Stimulated activated CD4-positive, alpha-beta T cell treated with anti-CD3 and anti-CD28 coated beads, Interleukin-1b, Interleukin-23, amount 100 ng/mL, for 4 hours (primary cell): ENCODE measurements at regions not wholly inside any gene's neighbourhood (a gene's known extent, or its start where the extent isn't known, plus 50 kb on each side); places are given as distances from the start of the nearest gene placed in this dataset.

Experiments used
- DNase-seq, 2 donors: peaks; one replicate each; pipeline ENCODE4 v3.0.0-alpha.2; 2020; ENCODE audit warnings: low read depth in 2 of 2

DNA sequence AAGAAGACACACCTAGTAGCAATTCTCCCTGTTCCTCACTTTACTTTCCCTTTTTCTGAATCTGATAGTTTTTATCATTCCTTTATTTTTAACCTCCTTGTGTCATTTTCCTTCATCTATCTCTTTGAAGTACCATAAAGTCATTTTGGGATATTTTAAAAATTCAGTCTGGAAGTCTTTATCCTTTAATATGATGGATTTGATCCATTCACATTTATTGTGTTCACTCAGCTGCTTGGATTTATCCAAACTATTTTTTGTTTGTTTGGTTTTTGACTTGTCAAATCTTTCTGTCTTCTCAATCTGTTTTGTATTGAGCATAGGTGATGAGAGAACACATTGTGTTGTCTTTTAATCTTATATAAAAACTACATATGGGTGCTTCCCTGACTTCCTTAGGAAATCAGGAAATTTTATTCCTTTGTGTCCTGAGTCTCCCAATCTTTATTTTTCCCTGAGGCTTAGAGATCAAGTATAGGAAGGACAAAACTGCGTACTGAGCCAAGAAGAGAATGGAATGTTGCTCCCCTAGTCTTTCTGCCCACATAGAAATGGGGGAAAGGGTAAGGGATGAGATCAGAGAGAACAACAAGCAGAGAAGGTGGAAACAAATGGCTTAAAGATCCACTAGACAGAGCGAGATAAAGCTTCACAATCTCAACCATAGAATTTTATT lies 132.7 kb upstream of the HABP2 start:
- no peak for DNase-seq

- DNase-seq: no peak
These were observed 131.8 kb upstream of the HABP2 start for GRCh38 chr10:113420733-113421675.

GRCh38 chr10:113422371-113422770 lies 130.5 kb upstream of the HABP2 start:
- no peak for DNase-seq

GRCh38 chr10:113423981-113424721 lies 128.7 kb upstream of the HABP2 start:
- no peak for DNase-seq

DNA sequence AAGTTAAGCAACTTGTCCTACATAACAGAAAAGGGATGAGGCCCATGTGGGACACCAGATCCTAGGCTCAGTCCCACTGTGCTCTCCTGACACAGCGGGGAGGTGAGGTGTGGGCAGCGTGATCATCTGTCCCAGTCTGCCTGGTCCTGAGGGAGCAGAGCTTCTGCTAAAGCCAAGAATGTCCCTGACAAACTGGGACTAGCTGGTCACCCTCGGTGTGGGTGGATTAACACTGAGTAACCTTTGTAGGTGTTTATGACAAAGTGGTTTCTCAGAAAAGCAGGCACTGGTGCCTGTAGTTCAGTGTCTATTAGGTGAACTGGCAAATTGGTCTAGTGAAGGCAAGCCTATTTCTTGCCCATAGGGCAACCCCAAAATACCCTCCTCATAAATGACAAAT lies 127.8 kb upstream of the HABP2 start:
- DNase-seq: no peak

GRCh38 chr10:113425541-113425951 lies 127.3 kb upstream of the HABP2 start:
- DNase-seq: no peak

DNA sequence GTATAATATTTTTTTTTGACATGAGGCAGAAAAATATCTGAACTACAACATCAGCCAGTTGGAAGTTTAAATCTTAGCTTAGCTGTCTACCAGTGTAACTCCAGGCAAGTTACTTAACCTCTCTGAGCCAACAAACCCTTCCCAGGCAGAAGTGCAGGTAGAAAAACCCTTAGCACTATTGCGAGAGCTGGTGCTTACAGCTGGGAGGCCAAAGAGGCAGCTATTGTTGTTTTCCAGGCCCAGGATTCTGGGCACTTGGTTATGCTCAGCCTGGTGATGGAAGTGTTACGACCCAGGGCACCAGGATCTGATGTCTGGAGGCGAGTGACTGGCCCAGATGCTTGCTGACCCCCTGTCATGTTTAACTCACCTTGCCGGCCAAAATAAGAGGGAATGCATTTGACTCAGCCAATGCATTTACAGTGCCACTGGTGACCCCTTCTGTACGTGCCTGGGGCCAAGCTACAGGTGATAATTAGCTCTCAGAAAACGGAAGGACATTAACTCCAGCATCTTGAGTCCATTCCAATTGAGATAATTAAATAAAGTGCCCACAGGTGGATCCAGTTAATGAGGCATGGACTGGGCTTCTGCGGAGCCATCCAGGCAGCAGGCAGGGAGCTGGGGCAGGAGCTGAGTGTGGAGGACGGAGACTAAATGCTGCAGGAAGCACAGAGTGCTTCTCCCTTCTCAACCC lies 126.5 kb upstream of the HABP2 start:
- no peak for DNase-seq

DNA sequence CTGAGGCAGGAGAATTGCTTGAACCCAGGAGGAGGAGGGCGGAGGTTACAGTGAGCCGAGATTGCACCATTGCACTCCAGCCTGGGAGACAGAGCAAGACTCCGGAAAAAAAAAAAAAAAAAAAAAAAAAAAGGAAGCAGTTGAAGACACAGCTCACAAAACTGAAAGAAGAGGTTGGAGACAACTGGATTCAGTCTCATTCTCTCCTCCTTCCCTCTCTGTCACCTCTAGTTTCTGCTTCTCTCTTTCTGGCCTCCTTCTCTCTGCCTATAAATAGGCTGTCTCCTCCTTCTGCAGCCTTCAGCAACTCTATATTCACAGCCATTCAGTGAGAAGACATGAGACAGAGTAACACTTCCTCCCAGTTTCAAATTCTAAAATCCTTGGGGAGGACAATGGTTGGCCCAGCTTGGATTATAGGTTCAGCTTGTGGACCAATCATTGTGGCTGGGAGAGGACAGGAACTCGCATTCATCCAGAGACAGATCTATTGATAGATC lies 125.6 kb upstream of the HABP2 start:
- DNase-seq: no peak

GRCh38 chr10:113427811-113428558 lies 124.9 kb upstream of the HABP2 start:
- no peak for DNase-seq

DNA sequence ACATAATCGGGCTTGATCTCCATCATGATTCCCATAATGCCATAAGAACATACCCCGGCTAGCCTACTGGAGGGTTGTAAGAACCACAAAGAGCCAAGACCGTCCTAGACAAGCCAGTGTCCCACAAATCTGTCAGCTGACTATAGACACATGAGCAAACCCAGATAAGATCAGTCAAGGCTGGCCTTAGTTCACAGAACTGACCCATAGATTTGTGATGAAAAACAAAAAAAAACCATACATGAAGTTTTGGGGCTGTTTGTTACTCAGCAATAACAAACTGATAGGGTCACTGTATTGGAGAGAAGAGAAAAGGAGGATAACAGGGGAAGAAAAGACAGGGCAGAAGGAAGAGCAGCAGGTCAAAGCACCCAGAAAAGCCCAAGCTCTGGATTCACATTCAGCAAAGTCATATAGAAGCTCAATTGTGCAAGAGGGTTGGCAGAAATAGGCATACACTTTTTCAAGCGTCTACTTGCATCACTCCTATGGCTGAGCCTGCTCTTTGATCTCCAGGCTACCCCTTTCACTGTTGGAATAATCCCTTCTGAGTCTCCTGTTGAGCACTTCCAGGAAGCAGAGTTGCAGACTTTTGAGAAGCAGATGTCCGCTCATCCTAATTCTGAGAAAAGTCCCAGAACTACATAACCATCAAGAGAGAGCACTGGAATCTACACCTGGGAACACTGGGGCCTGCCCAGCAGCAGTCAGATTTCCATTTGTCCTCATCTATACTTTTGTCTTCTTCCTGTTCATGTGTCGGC lies 122.0 kb upstream of the HABP2 start:
- no peak for DNase-seq

GRCh38 chr10:113431398-113432160 lies 121.3 kb upstream of the HABP2 start:
- DNase-seq: no peak

DNA sequence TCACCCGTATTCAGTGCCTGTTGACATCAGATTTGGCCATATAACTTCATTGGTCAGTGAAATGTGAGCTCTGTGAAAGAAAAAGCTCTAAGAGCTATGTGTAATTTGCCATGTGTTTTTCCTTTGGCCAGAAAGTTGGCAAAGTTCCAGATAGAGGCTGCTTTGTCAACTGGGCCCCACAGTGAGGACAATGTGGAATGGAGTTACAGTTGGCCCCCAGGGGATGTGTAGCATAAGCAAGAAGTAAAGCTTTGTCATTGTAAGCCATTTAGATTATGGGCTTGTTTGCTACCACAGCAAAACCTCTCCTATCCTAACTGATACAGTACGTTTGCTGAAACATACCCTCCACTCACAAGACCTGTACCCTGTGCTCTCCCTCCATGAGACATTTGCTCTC lies 119.1 kb upstream of the HABP2 start:
- DNase-seq: no peak

GRCh38 chr10:113434315-113434714 lies 118.5 kb upstream of the HABP2 start:
- DNase-seq: no peak

DNA sequence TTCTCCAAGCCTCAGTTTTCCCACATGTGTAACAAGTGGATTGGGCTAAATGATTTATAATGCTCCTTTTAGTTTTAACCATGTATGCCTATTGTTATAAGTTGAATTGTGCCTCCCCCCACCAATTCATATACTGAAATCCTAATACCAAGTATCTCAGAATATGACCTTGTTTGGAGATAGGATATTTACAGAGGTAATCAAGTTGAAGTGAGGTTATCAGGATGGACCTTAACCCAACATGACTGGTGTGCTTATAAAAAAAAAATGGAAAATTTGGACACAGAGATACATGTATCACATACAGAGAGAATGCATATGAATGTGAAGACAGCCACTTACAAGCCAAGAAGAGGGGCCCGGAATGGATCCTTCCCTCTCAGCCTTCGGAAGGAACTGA lies 117.9 kb upstream of the HABP2 start:
- no peak for DNase-seq

GRCh38 chr10:113435881-113436280 lies 117.0 kb upstream of the HABP2 start:
- no peak for DNase-seq

DNA sequence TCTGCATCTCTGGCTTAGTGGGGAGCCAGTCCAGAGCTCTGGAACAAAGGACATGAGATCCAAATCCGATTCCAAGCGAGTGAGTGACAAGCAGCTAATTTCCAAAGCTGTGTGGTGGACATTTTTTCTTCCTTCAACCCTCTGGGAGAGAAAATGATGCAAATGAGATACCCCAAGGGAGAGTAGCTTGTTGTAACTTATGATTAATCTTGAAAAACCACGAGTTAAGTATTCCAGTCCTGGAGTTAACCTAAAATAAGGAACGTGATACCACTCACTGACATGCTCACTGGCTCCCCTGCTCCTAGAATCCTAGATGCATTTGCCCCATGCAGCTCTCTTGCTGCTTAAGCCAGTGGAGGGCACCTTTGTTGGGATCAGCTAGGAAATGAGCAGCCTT lies 116.0 kb upstream of the HABP2 start:
- no peak for DNase-seq

DNA sequence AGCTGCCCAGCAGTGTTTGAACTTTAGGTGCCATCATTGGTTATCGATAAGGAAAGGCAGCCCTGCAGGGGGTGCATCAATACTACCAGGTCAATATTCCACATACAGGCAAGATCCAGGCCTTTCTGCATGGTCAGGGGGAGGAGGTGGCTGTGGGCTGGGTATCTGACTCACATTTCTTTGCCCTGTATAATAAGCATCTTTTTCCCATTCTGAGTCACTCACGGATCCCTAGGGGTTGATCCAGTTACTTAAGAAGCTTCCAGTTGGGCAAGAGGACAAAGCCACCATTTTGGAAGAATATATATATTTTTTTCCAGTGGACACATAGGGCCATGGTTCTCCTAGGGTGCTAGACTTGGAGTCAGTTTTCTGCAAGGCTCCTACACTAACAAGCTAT lies 114.2 kb upstream of the HABP2 start:
- no peak for DNase-seq

DNA sequence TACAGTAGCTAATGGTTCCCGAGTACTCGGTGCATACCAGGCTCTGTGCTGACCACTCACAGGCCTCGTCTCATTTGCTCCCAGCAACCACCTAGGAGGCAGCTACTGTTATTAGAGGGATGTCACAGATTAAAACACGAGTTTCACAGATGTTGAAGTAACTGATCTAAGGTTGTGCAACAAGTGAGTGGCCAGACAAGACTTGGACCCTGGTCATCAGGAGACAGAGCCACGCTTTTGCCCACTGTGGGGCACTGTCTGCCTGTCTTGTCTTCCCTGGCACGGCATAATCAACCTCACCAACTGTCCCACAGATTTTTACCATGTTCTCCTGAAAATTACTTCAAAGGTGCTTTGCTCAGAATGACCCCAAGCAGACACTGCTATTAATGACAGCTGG lies 111.6 kb upstream of the HABP2 start:
- no peak for DNase-seq

GRCh38 chr10:113441686-113442270 lies 111.1 kb upstream of the HABP2 start:
- no peak for DNase-seq
